H1 (cell line): ENCODE measurements at regions not wholly inside any gene's neighbourhood (a gene's known extent, or its start where the extent isn't known, plus 50 kb on each side); places are given as distances from the start of the nearest gene placed in this dataset.

Experiments used
- CTCF ChIA-PET: fragments of 300-600 bp; sonication (Branson Sonifier 250); formaldehyde crosslinking; loops from one replicate; lab custom pipeline; 2021; ENCODE audit not compliant: partially characterized antibody; lab: Charles Lee
- POLR2A ChIA-PET: fragments of 300-600 bp; sonication (Branson Sonifier 250); formaldehyde crosslinking; loops from one replicate; lab custom pipeline; 2021; ENCODE audit warnings: inconsistent platforms; ENCODE audit not compliant: partially characterized antibody; lab: Charles Lee
- DNase-seq, 2 experiments: peaks; one replicate each; pipeline versions ENCODE4 v3.0.0 to v3.0.0-alpha.2; 2010 to 2022; ENCODE audit warnings: low spot score in 2 of 2, low read depth in 1 of 2, mixed read lengths in 1 of 2
- FAIRE-seq: peaks from 2 replicates; lab custom pipeline; 2011; peaks lifted over from hg19 to GRCh38; lab: Jason Lieb, UNC
- H2AFZ ChIP-seq: 2 replicates; pipeline ENCODE4 v1.8.1; 2012; ENCODE audit warnings: low read length, inconsistent platforms
- H2AK5ac ChIP-seq: 2 replicates; pipeline ENCODE4 v1.6.1; 2013; ENCODE audit warnings: low read depth, low read length
- H2BK120ac ChIP-seq: replicated peaks from 2 replicates; pipeline ENCODE3; 2013; ENCODE audit warnings: low read depth, low read length, inconsistent platforms
- H2BK12ac ChIP-seq: 2 replicates; pipeline ENCODE4 v1.6.1; 2013; ENCODE audit warnings: low read depth, low read length
- H2BK15ac ChIP-seq: 2 replicates; pipeline ENCODE4 v1.6.1; 2013; ENCODE audit warnings: low read length
- H2BK20ac ChIP-seq: 2 replicates; pipeline ENCODE4 v1.6.1; 2013; ENCODE audit warnings: low read length
- H2BK5ac ChIP-seq: 2 replicates; pipeline ENCODE4 v1.6.1; 2013; ENCODE audit warnings: low read depth, low read length
- H3K14ac ChIP-seq: 2 replicates; pipeline ENCODE4 v1.6.1; 2013; ENCODE audit warnings: inconsistent platforms; ENCODE audit not compliant: insufficient read length
- H3K18ac ChIP-seq: 2 replicates; pipeline ENCODE4 v1.6.1; 2013; ENCODE audit warnings: low read length; ENCODE audit errors: extremely low read depth
- H3K23ac ChIP-seq: 2 replicates; pipeline ENCODE4 v1.6.1; 2013; ENCODE audit warnings: inconsistent platforms; ENCODE audit not compliant: insufficient read length
- H3K23me2 ChIP-seq: 2 replicates; pipeline ENCODE4 v1.6.1; 2013; ENCODE audit warnings: low read depth, low read length
- H3K27ac ChIP-seq: 2 replicates; pipeline ENCODE4 v1.6.1; 2011; ENCODE audit warnings: low read depth, low read length, inconsistent platforms
- H3K27me3 ChIP-seq, 4 experiments: replicated peaks in 1 of 4; 1 replicate in 1 of 4; 2 replicates in 3 of 4; pipeline versions ENCODE4 v1.6.1 to v1.8.1; 2011 to 2013; ENCODE audit warnings: low read length in 3 of 4, mild to moderate bottlenecking in 3 of 4, inconsistent platforms in 2 of 4, mixed read lengths in 2 of 4, moderate library complexity in 1 of 4; ENCODE audit not compliant: control insufficient read depth in 3 of 4, insufficient read depth in 3 of 4; ENCODE audit errors: extremely low read depth in 1 of 4
- H3K36me3 ChIP-seq, 4 experiments: 2 replicates each; pipeline versions ENCODE4 v1.6.1 to v1.8.1; 2011 to 2013; ENCODE audit warnings: mild to moderate bottlenecking in 4 of 4, low read length in 3 of 4, moderate library complexity in 2 of 4, control low read depth in 1 of 4, inconsistent platforms in 1 of 4; ENCODE audit not compliant: insufficient read depth in 4 of 4, control insufficient read depth in 2 of 4
- H3K4ac ChIP-seq: replicated peaks from 2 replicates; pipeline ENCODE3; 2013; ENCODE audit warnings: low read length, low read depth, mixed read lengths, inconsistent platforms; ENCODE audit not compliant: insufficient read length
- H3K4me1 ChIP-seq, 4 experiments: replicated peaks in 1 of 4; 1 replicate in 1 of 4; 2 replicates in 3 of 4; pipeline versions ENCODE4 v1.6.1 to v1.8.1; 2011 to 2013; ENCODE audit warnings: low read length in 3 of 4, inconsistent platforms in 2 of 4, mixed read lengths in 1 of 4; ENCODE audit not compliant: insufficient read depth in 4 of 4, control insufficient read depth in 3 of 4
- H3K4me2 ChIP-seq, 2 experiments: 2 replicates each; pipeline versions ENCODE4 v1.6.1 to v1.8.1; 2011 to 2013; ENCODE audit warnings: low read depth in 2 of 2, low read length in 2 of 2, control low read depth in 1 of 2, inconsistent platforms in 1 of 2, mild to moderate bottlenecking in 1 of 2; ENCODE audit not compliant: insufficient read depth in 1 of 2
- H3K4me3 ChIP-seq, 4 experiments: fragments of 200-600, 300-600 bp in 1 of 4; sonication (generic), shearing (Covaris generic), sonication (Bioruptor Twin) in 1 of 4; 2 replicates each; pipeline versions ENCODE4 v1.5.1 to v1.8.1; 2011 to 2016; ENCODE audit warnings: low read length in 4 of 4, low read depth in 3 of 4, control low read depth in 2 of 4, inconsistent platforms in 2 of 4, mild to moderate bottlenecking in 2 of 4, mixed read lengths in 1 of 4, moderate library complexity in 1 of 4; ENCODE audit not compliant: insufficient read depth in 2 of 4; ENCODE audit errors: extremely low read depth in 1 of 4
- H3K56ac ChIP-seq: replicated peaks from 2 replicates; pipeline ENCODE3; 2013; ENCODE audit warnings: low read depth, mild to moderate bottlenecking, mixed read lengths, low read length, inconsistent platforms; ENCODE audit not compliant: insufficient read length
- H3K79me1 ChIP-seq: 2 replicates; pipeline ENCODE4 v1.6.1; 2013; ENCODE audit warnings: low read depth, low read length, control low read depth
- H3K79me2 ChIP-seq, 2 experiments: 2 replicates each; pipeline versions ENCODE4 v1.6.1 to v1.8.1; 2012 to 2013; ENCODE audit warnings: low read length in 2 of 2, mild to moderate bottlenecking in 2 of 2, inconsistent platforms in 1 of 2; ENCODE audit not compliant: insufficient read depth in 2 of 2, control insufficient read depth in 1 of 2
- H3K9ac ChIP-seq, 4 experiments: replicated peaks in 1 of 4; 1 replicate in 1 of 4; 2 replicates in 3 of 4; pipeline versions ENCODE4 v1.6.1 to v1.8.1; 2011 to 2013; ENCODE audit warnings: low read depth in 3 of 4, low read length in 3 of 4, control low read depth in 2 of 4, mild to moderate bottlenecking in 2 of 4, moderate library complexity in 2 of 4, inconsistent platforms in 1 of 4; ENCODE audit errors: extremely low read depth in 1 of 4
- H3K9me3 ChIP-seq, 2 experiments: 2 replicates each; pipeline versions ENCODE4 v1.6.1 to v1.8.1; 2012 to 2013; ENCODE audit warnings: mild to moderate bottlenecking in 2 of 2, moderate library complexity in 2 of 2, control low read depth in 1 of 2, inconsistent platforms in 1 of 2, low read depth in 1 of 2, low read length in 1 of 2, mixed read lengths in 1 of 2; ENCODE audit not compliant: insufficient read depth in 2 of 2
- H4K20me1 ChIP-seq, 2 experiments: replicated peaks in 1 of 2; 2 replicates each; pipeline versions ENCODE3 to v1.8.1; 2011 to 2013; ENCODE audit warnings: inconsistent platforms in 2 of 2, low read length in 2 of 2, mild to moderate bottlenecking in 1 of 2; ENCODE audit not compliant: insufficient read depth in 2 of 2, control insufficient read depth in 1 of 2
- H4K5ac ChIP-seq: 2 replicates; pipeline ENCODE4 v1.6.1; 2013; ENCODE audit warnings: low read length, low read depth, mixed read lengths, inconsistent platforms; ENCODE audit not compliant: insufficient read length
- H4K8ac ChIP-seq: 2 replicates; pipeline ENCODE4 v1.8.0; 2013; ENCODE audit warnings: mild to moderate bottlenecking, moderate library complexity, low read length, inconsistent platforms; ENCODE audit not compliant: insufficient read depth; ENCODE audit errors: extremely low read depth
- H4K91ac ChIP-seq: replicated peaks from 2 replicates; pipeline ENCODE3; 2013; ENCODE audit warnings: low read length, mixed read lengths, inconsistent platforms; ENCODE audit not compliant: insufficient read length
- BRCA1 ChIP-seq: IDR thresholded peaks from 2 replicates; pipeline ENCODE4 v1.6.1; 2012; ENCODE audit warnings: low read depth, low read length, improper control_type of control experiment
- CBX8 ChIP-seq: fragments of 300-800, 300-1000 bp; sonication (generic); IDR thresholded peaks from 2 replicates; pipeline ENCODE4 v1.7.1; 2016; ENCODE audit warnings: low read depth, low read length, borderline replicate concordance
- CHD1 ChIP-seq: IDR thresholded peaks from 2 replicates; pipeline ENCODE4 v1.6.1; 2012; ENCODE audit warnings: low read depth, low read length, improper control_type of control experiment
- GABPA ChIP-seq: IDR thresholded peaks from 2 replicates; pipeline ENCODE4 v1.6.1; 2011; ENCODE audit warnings: mild to moderate bottlenecking, low read length, moderate library complexity, borderline replicate concordance; ENCODE audit not compliant: insufficient read depth
- HDAC2 ChIP-seq, 2 experiments: fragments of 300-600 bp in 1 of 2; sonication (generic) in 1 of 2; IDR thresholded peaks; 2 replicates each; pipeline ENCODE4 v1.6.1; 2011 to 2012; ENCODE audit warnings: low read depth in 2 of 2, low read length in 2 of 2, mild to moderate bottlenecking in 2 of 2, moderate library complexity in 2 of 2, borderline replicate concordance in 1 of 2, inconsistent platforms in 1 of 2
- HDAC6 ChIP-seq: IDR thresholded peaks from one replicate; pipeline ENCODE4 v1.7.1; 2012; ENCODE audit warnings: low read depth, mild to moderate bottlenecking, inconsistent platforms, low read length, moderate library complexity
- RFX5 ChIP-seq: IDR thresholded peaks from 2 replicates; pipeline ENCODE4 v1.6.1; 2011; ENCODE audit warnings: low read depth, low read length, improper control_type of control experiment, borderline replicate concordance
- SIX5 ChIP-seq: IDR thresholded peaks from 2 replicates; pipeline ENCODE4 v1.6.1; 2011; ENCODE audit warnings: mild to moderate bottlenecking, low read depth, low read length
- YY1 ChIP-seq: IDR thresholded peaks from 2 replicates; pipeline ENCODE4 v1.6.1; 2011; ENCODE audit warnings: low read depth, mild to moderate bottlenecking, low read length
- WGBS, 2 experiments: shearing (Covaris generic) in 1 of 2; methylation state at CpG; one replicate each; pipeline versions ENCODE4 v1.1.6 to v1.1.7; 2013 to 2015; ENCODE audit warnings: low lambda C conversion rate in 2 of 2, mixed read lengths in 2 of 2, inconsistent platforms in 1 of 2, low coverage in 1 of 2, missing lambda C conversion rate in 1 of 2; ENCODE audit not compliant: insufficient replicate concordance in 2 of 2, insufficient coverage in 1 of 2, insufficient read length in 1 of 2; ENCODE audit errors: extremely low coverage in 1 of 2, missing lambda C conversion rate in 1 of 2; 5-methylcytosine and 5-hydroxymethylcytosine counted together

- H3K23me2 ChIP-seq = no peaks in the 10 kb centered on the region
- no peaks in the 10 kb centered on the region for H3K79me1 ChIP-seq
- H3K56ac ChIP-seq = no peak overlapping the region
- 91% methylated on average over 1 of the region's 1 CpG; no CpG with 5 or more reads in 1 of the 2 experiments for WGBS, 2 experiments
- no peak overlapping the region for H2BK5ac ChIP-seq
- H3K18ac ChIP-seq = no peak overlapping the region
- H3K27me3 ChIP-seq = no peaks in the 10 kb centered on the region
- H3K79me2 ChIP-seq = no peaks in the 10 kb centered on the region
- no peak overlapping the region for H2AFZ ChIP-seq
- DNase-seq = no peak
- H2BK15ac ChIP-seq = no peak overlapping the region
- peaks cover 0 to 3% (median 0%) of the 10 kb centered on the region in 4 experiments; a peak in 2 of 7 replicates for H3K4me1 ChIP-seq
- no peak overlapping the region for H2AK5ac ChIP-seq
- no peak overlapping the region for H3K23ac ChIP-seq
- H4K5ac ChIP-seq = no peak overlapping the region
- H4K20me1 ChIP-seq = no peaks in the 10 kb centered on the region
- no peak for FAIRE-seq
- H3K4ac ChIP-seq = no peak overlapping the region
- no peak overlapping the region for H4K91ac ChIP-seq
- no peak overlapping the region for H3K27ac ChIP-seq
- H3K4me2 ChIP-seq = no peak overlapping the region
- no peak overlapping the region for H3K9ac ChIP-seq
- H3K14ac ChIP-seq = no peak overlapping the region
- ChIA-PET CTCF (interaction anchor here (1.2 kb wide), 1 partner anchor 492 kb away, joined by 5 read pairs; no protein-coding TSS in a partner anchor), POLR2A (no interaction called here)
- H2BK12ac ChIP-seq = no peak overlapping the region
- no peak overlapping the region for H3K4me3 ChIP-seq
- no peak overlapping the region for H2BK20ac ChIP-seq
- no peak overlapping the region for H4K8ac ChIP-seq
- no peaks in the 10 kb centered on the region for H3K9me3 ChIP-seq
- H3K36me3 ChIP-seq = no peaks in the 10 kb centered on the region
- TF ChIP-seq CBX8 = no peak
- no peak for TF ChIP-seq CHD1
- TF ChIP-seq BRCA1 = no peak
- TF ChIP-seq RFX5 = no peak
- TF ChIP-seq SIX5 = no peak
- TF ChIP-seq YY1 = no peak
- TF ChIP-seq HDAC2 (IDR thresholded peaks at IDR 0.05; ENCODE audit: borderline replicate concordance in 1 of 2, low read depth in 2 of 2, low read length in 2 of 2) = no peak
- TF ChIP-seq GABPA = no peak
- TF ChIP-seq HDAC6 = no peak
- no peak overlapping the region for H2BK120ac ChIP-seq
Observed at GRCh38 chr6:48280035-48280620, 169.1 kb upstream of the PTCHD4 start.
